GM18517 (cell line): ENCODE measurements at regions not wholly inside any gene's neighbourhood (a gene's known extent, or its start where the extent isn't known, plus 50 kb on each side); places are given as distances from the start of the nearest gene placed in this dataset.
A peak's percentile ranks its signal among the peaks of the same experiment; 100 is the strongest.
"Not testable (repeated sequence)": the region's sequence is repeated elsewhere in the genome, so short reads cannot be mapped to it uniquely, and the experiment has no call there.

Source experiments
- ATAC-seq: cut with Tn5 transposase; IDR thresholded peaks from one replicate; pipeline ENCODE4 v1.9.1; 2021; ENCODE audit warnings: mild to moderate bottlenecking, moderate library complexity; ENCODE audit not compliant: unreplicated experiment

GRCh38 chr6:115467726-115468125 lies 593.0 kb downstream of the FRK start:
- no peak for ATAC-seq

GRCh38 chr6:115460913-115461312 lies 599.8 kb downstream of the FRK start:
- no peak for ATAC-seq

DNA sequence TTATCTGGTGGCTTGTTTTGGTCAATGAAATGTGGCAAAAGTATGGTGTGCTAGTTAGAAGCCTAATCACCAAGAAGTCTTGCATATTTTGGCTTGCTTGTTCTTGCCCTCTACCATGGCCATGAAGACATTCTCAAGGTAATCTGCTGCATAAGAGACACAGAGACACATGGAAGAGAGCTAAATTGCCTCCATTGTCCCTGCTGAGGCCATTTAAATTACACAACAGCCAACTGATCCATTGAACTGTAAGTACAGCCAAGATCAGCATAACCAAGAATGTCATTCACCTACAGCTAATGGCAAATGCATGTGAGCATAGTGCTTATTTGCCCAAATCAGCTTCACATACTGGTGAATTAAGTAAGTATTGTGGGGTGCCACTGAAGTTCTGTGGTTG lies 603.8 kb downstream of the FRK start:
- no peak for ATAC-seq

DNA sequence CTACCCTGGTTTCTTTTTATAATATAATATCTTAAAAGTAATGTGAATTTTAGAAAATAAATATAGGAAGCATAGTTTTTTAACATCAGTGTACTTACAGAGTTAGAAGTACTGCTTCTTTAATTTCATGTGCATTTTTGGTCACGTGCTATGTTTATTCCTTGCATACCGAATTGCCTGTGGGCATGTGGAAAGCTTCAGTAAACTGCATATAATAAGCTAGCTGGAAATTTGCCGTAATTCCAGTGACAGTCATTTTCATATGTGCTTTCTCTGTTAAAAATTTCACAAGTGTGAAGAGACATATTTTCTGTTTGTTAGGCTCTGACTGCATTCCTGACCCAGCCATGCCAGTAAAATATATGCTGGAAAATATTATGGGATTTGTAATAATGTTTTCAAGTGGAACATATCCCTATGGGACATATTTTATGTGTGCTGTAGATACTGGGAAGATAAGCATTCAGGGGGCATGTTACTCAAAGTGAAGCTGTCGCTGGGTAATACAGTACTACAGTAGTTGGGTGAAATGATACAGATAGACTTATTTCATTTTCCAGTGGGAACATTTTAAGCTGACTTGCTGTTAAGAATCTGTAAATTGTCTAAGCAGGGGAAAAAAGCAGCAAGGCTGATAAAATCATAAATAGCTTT lies 616.7 kb downstream of the FRK start:
- ATAC-seq: no peak

- no peak for ATAC-seq
Measured at GRCh38 chr6:115442323-115442722, 618.4 kb downstream of the FRK start.

DNA sequence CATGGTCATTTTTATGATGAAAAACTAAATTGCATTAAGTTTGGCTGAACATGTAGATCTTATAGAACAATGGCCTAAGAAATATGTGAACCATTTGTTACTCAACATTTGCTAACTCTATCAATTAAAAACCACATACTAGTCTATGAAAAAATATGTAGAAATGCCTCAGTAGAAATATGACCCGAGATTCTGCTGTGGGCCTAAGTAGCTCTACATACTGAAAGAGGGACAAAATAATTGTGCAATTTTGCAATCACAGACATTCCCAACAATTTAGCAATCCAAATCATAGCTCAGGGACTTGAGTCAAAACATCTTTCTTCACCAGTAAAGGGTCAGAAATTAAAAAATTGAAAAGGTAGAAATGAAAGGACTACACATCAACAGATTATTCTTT lies 619.0 kb downstream of the FRK start:
- ATAC-seq: no peak

DNA sequence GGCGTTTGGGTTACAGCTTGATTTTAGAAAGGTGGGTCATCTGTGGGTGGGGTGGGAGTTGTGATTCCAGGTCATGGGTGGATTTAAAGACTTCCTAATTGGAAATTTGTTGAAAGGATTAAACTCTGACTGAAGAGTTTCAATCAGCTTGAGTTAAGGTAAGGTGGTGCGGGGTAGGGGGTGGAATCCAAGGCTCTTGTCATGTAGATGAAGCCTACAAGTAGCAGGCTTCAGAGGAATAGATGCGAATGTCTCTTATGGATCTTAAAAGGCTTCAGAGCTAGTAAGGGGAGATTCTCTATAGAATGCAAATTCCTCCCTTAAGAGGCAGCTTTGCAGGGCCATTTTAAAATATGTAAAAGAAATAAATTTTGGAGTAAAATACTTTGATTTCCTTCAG lies 645.3 kb downstream of the FRK start:
- ATAC-seq: no peak

GRCh38 chr6:115414916-115415315 lies 645.8 kb downstream of the FRK start:
- ATAC-seq: not testable (repeated sequence)

DNA sequence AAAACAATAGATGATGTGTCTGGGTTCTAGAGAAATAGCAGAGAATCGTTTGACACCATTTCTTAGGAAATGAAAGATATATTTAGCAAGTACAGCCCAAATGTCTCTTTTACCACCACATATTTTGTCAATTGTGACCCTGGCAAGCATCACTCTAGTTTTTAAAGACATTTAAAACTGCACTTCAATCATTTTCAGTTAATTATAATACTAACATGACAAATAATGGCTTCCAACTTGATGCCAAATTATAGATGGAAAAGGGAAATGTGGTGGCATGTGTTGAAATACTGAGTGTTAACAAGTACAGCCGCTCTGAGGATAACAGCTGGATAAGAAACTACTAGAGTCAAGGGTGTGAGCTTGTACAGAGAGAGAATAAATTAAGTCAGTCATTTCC lies 648.9 kb downstream of the FRK start:
- no peak for ATAC-seq

GRCh38 chr6:115404446-115404845 lies 656.2 kb downstream of the FRK start:
- no peak for ATAC-seq

GRCh38 chr6:115398607-115399006 lies 662.1 kb downstream of the FRK start:
- ATAC-seq: no peak

DNA sequence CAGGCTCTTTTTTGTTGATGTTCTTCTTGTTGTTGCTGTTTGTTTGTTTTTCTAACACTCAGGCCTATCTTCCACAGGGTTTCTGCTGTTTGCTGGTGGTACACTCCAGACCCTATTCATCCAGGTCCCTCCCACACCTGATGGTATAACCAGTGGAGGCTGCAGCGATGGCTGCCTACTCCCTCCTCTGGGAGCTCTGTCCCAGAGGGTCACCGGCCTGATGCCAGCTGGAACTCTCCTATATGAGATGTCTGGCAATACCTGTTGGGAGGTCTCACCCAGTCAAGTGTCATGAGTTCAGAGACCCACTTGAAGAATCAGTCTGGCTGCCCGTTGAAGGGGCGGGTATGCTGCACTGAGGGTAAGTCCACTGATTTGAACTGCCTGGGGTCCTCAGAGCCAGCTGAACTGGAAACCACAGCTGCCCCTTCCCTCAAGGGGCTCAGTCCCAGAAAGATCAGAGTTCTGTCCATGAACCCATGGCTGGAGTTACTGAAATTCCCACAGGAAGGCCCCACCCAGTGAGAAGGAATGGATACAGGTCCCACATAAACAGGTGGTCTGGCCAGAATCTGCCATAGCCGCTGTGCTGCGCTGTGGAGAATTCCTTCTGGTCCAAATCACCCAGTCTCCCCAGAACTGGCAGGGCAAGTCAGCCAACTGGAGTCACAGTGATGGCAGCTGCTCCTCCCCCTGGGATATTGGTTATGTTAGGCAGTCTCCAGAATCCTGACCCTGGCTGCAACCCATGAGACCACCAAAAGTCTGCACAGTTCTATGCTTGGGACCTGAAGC lies 664.4 kb downstream of the FRK start:
- ATAC-seq: no peak

DNA sequence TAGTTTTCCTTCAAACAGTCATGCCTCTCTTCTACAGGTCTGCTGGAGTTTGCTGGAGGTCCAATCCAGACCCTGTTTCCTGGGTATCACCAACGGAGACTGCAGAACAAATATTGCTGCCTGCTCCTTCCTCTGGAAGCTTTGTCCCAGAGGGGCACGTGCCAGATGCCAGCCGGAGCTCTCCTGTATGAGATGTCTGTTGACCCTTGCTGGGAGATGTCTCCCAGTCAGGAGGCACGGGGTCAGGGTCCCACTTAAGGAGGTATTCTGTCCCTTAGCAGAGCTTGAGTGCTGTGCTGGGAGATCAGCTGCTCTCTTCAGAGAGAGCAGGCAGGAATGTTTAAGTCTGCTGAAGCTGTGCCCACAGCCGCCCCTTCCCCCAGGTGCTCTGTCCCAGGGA lies 666.9 kb downstream of the FRK start:
- ATAC-seq: no peak

DNA sequence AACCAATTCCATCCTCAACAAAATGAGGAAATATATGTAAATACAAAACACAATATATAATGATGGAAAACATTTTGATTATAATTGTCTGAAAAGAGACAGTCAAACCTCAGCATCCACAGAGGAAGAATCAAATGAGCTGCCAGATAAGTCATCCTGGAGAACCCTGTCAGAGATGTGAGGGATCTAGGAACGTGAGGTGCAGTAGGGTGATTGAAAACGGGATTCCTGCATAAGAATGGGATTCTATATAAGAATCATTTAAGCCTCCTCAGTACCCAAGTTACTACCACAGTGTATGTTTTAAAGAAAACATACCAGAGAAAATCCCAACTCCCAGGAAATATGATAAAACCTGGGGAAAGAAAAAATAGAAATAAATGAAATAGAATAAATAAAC lies 690.5 kb downstream of the FRK start:
- ATAC-seq: no peak

- no peak for ATAC-seq
Measured at GRCh38 chr6:115365783-115366182, 694.9 kb downstream of the FRK start.

- ATAC-seq: peak; percentile 90
Measured at GRCh38 chr6:115363379-115363778, 697.3 kb downstream of the FRK start.

DNA sequence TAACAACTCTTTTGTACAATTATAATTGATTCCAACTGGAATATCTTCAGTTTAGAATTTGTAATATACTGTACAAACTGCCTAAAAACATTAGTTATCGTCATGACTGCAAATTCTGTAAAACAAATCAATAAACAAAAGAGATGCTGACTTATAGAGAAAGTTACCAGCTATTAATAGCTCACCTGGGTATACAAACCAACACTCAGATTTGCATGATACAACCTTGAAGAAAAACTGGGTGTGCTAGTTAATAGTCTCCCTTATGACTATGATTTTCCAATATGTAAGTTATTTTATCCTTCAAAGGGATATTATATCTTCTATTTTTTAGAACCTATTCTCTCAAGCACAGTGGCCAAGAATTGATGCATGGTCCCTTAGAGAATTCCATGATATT lies 698.5 kb downstream of the FRK start:
- peak; percentile 52 for ATAC-seq

GRCh38 chr6:115360602-115361325 lies 699.9 kb downstream of the FRK start:
- ATAC-seq: no peak

- ATAC-seq: no peak
Measured at GRCh38 chr6:115358616-115359015, 702.1 kb downstream of the FRK start.

DNA sequence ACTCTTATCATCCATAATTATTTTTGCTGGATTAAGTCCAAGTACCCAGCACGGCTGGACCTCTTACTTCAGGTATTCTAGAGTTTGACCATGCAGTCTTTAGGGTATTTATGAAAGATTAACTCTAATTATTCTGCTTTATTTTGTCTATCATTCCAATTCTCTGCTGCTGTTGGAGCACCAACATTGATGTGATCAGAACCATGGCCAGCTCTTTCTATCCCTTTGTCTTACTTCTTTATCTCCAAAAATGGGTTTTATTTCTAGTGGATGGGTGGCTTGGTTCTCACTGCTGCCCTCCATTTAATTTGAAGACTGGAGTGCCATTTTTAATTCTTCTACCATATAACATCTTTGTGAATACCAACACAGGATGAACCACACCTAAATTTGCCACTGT lies 704.3 kb downstream of the FRK start:
- ATAC-seq: no peak

DNA sequence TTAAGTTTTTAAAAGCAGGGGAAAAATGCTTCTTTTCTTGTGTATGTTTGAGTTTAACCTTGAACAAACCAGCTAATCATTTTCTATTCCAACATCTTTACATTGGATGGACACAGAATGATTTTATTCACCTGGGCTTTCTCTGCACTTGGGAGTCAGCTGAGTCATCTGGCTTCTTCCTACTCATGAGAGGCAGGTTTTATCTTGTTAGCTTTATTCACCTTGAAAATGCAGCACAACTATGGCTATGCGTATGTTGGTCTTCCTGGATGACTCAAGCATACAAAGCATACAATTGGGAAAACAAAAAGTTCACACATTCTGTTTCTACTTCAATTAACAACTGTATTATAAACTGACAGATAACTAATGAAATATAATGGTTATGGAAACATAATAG lies 737.7 kb downstream of the FRK start:
- ATAC-seq: no peak

GRCh38 chr6:115319823-115320222 lies 740.9 kb downstream of the FRK start:
- ATAC-seq: no peak
